ENCODE measurements at regions not wholly inside any gene's neighbourhood (a gene's known extent, or its start where the extent isn't known, plus 50 kb on each side); places are given as distances from the start of the nearest gene placed in this dataset.
"Not testable (repeated sequence)": the region's sequence is repeated elsewhere in the genome, so short reads cannot be mapped to it uniquely, and the experiment has no call there.

GRCh38 chr15:22258009-22258397 is 177.7 kb downstream of the OR4M2 start:
- ATAC-seq (no peak), DNase-seq (ENCODE audit: low spot score) (no peak)

GRCh38 chr15:22258398-22259150 is 178.2 kb downstream of the OR4M2 start:
- ATAC-seq: no peak
- DNase-seq (ENCODE audit: low spot score): no peak

- not testable (repeated sequence) for ATAC-seq; DNase-seq (ENCODE audit: low spot score)
Measured at GRCh38 chr15:22259151-22259750, 178.9 kb downstream of the OR4M2 start.

- DNase-seq (ENCODE audit: low spot score) (no peak), ATAC-seq (peak; percentile 2)
Measured at GRCh38 chr15:22259881-22260421, 179.6 kb downstream of the OR4M2 start.

GRCh38 chr15:22262613-22263020 is 182.3 kb downstream of the OR4M2 start:
- ATAC-seq (peak; percentile 66), DNase-seq (ENCODE audit: low spot score) (peak; percentile 89)

GRCh38 chr15:22263738-22264137 is 183.4 kb downstream of the OR4M2 start:
- DNase-seq (ENCODE audit: low spot score) (peak; percentile 39), ATAC-seq (no peak)

- ATAC-seq; DNase-seq (ENCODE audit: low spot score): not testable (repeated sequence)
Measured at GRCh38 chr15:22264272-22264671, 183.9 kb downstream of the OR4M2 start.

GRCh38 chr15:22265056-22265945 is 185.0 kb downstream of the OR4M2 start:
- ATAC-seq (peak; percentile 64), DNase-seq (ENCODE audit: low spot score) (peak; percentile 50)

- no peak for DNase-seq (ENCODE audit: low spot score)
- ATAC-seq: peak; percentile 52
Measured at GRCh38 chr15:22265970-22266369, 185.6 kb downstream of the OR4M2 start.

- no peak for ATAC-seq
- peak; percentile 39 for DNase-seq (ENCODE audit: low spot score)
Measured at GRCh38 chr15:22267761-22268160, 187.4 kb downstream of the OR4M2 start.

- not testable (repeated sequence) for ATAC-seq
- peak; percentile 39 for DNase-seq (ENCODE audit: low spot score)
Measured at GRCh38 chr15:22268201-22268600, 187.9 kb downstream of the OR4M2 start.

GRCh38 chr15:22268654-22269053 is 188.3 kb downstream of the OR4M2 start:
- not testable (repeated sequence) for DNase-seq (ENCODE audit: low spot score); ATAC-seq

GRCh38 chr15:22272286-22273160 is 186.2 kb upstream of the GOLGA6L22 start:
- not testable (repeated sequence) for ATAC-seq
- DNase-seq (ENCODE audit: low spot score): peak; percentile 42

- peak; percentile 43 for DNase-seq (ENCODE audit: low spot score)
- not testable (repeated sequence) for ATAC-seq
Measured at GRCh38 chr15:22273185-22273584, 185.5 kb upstream of the GOLGA6L22 start.

GRCh38 chr15:22274376-22274775 is 184.3 kb upstream of the GOLGA6L22 start:
- ATAC-seq: not testable (repeated sequence)
- peak; percentile 35 for DNase-seq (ENCODE audit: low spot score)

GRCh38 chr15:22280770-22281169 is 177.9 kb upstream of the GOLGA6L22 start:
- ATAC-seq: not testable (repeated sequence)
- peak; percentile 35 for DNase-seq (ENCODE audit: low spot score)

- ATAC-seq: not testable (repeated sequence)
- peak; percentile 16 for DNase-seq (ENCODE audit: low spot score)
Measured at GRCh38 chr15:22282794-22283533, 175.7 kb upstream of the GOLGA6L22 start.

GRCh38 chr15:22284795-22285420 is 173.8 kb upstream of the GOLGA6L22 start:
- ATAC-seq: peak; percentile 85
- peak; percentile 46 for DNase-seq (ENCODE audit: low spot score)

GRCh38 chr15:22291054-22291453 is 167.6 kb upstream of the GOLGA6L22 start:
- ATAC-seq: not testable (repeated sequence)

More at GRCh38 chr15:22291054-22291453, 167.6 kb upstream of the GOLGA6L22 start:
- DNase-seq (ENCODE audit: low spot score): not testable (repeated sequence)

Measured in left lobe of liver (tissue), 2 donors.